ENCODE measurements at regions not wholly inside any gene's neighbourhood (a gene's known extent, or its start where the extent isn't known, plus 50 kb on each side); places are given as distances from the start of the nearest gene placed in this dataset.

- H3K27me3 ChIP-seq (ENCODE audit: insufficient read depth, low read length) = no peaks in the 10 kb centered on the region
- H3K9me3 ChIP-seq (ENCODE audit: insufficient read depth, low read depth, low read length) = no peaks in the 10 kb centered on the region
- no peaks in the 10 kb centered on the region for H3K4me1 ChIP-seq (ENCODE audit: insufficient read depth, low read length)
- H3K4me3 ChIP-seq (ENCODE audit: low read length) = no peak overlapping the region
- H3K36me3 ChIP-seq (ENCODE audit: insufficient read depth, low read depth, low read length) = no peaks in the 10 kb centered on the region
- no peak overlapping the region for H3K27ac ChIP-seq (ENCODE audit: low read length)
- H3K9ac ChIP-seq (ENCODE audit: low read depth, low read length) = no peak overlapping the region
Measured at GRCh38 chr5:8097146-8097545, 228.2 kb downstream of the MTRR start.

GRCh38 chr5:8098081-8098480 is 229.1 kb downstream of the MTRR start:
- H3K27ac ChIP-seq (ENCODE audit: low read length) = no peak overlapping the region
- H3K36me3 ChIP-seq (ENCODE audit: insufficient read depth, low read depth, low read length) = no peaks in the 10 kb centered on the region
- H3K27me3 ChIP-seq (ENCODE audit: insufficient read depth, low read length) = no peaks in the 10 kb centered on the region
- H3K9me3 ChIP-seq (ENCODE audit: insufficient read depth, low read depth, low read length) = no peaks in the 10 kb centered on the region
- H3K9ac ChIP-seq (ENCODE audit: low read depth, low read length) = no peak overlapping the region
- H3K4me3 ChIP-seq (ENCODE audit: low read length) = no peak overlapping the region
- H3K4me1 ChIP-seq (ENCODE audit: insufficient read depth, low read length) = no peaks in the 10 kb centered on the region

GRCh38 chr5:8102714-8103113 is 233.8 kb downstream of the MTRR start:
- H3K36me3 ChIP-seq (ENCODE audit: insufficient read depth, low read depth, low read length) = no peaks in the 10 kb centered on the region
- H3K9ac ChIP-seq (ENCODE audit: low read depth, low read length) = no peak overlapping the region
- no peaks in the 10 kb centered on the region for H3K27me3 ChIP-seq (ENCODE audit: insufficient read depth, low read length)
- no peaks in the 10 kb centered on the region for H3K9me3 ChIP-seq (ENCODE audit: insufficient read depth, low read depth, low read length)
- H3K27ac ChIP-seq (ENCODE audit: low read length) = no peak overlapping the region
- no peak overlapping the region for H3K4me3 ChIP-seq (ENCODE audit: low read length)
- no peaks in the 10 kb centered on the region for H3K4me1 ChIP-seq (ENCODE audit: insufficient read depth, low read length)

GRCh38 chr5:8114597-8115266 is 245.8 kb downstream of the MTRR start:
- H3K4me1 ChIP-seq (ENCODE audit: insufficient read depth, low read length) = no peaks in the 10 kb centered on the region

GRCh38 chr5:8123559-8123958 is 254.6 kb downstream of the MTRR start:
- Histone ChIP-seq H3K27me3 (ENCODE audit: insufficient read depth, low read length) (no peaks in the 10 kb centered on the region), H3K9ac (ENCODE audit: low read depth, low read length) (no peak overlapping the region), H3K4me1 (ENCODE audit: insufficient read depth, low read length) (no peaks in the 10 kb centered on the region), H3K27ac (ENCODE audit: low read length) (no peak overlapping the region), H3K9me3 (ENCODE audit: insufficient read depth, low read depth, low read length) (no peaks in the 10 kb centered on the region), H3K4me3 (ENCODE audit: low read length) (no peak overlapping the region), H3K36me3 (ENCODE audit: insufficient read depth, low read depth, low read length) (no peaks in the 10 kb centered on the region)

More at GRCh38 chr5:8114597-8115266, 245.8 kb downstream of the MTRR start:
- no peaks in the 10 kb centered on the region for H3K9me3 ChIP-seq (ENCODE audit: insufficient read depth, low read depth, low read length)
- H3K27me3 ChIP-seq (ENCODE audit: insufficient read depth, low read length) = no peaks in the 10 kb centered on the region
- no peak overlapping the region for H3K9ac ChIP-seq (ENCODE audit: low read depth, low read length)
- no peak overlapping the region for H3K4me3 ChIP-seq (ENCODE audit: low read length)
- no peak overlapping the region for H3K27ac ChIP-seq (ENCODE audit: low read length)
- no peaks in the 10 kb centered on the region for H3K36me3 ChIP-seq (ENCODE audit: insufficient read depth, low read depth, low read length)

- no peaks in the 10 kb centered on the region for H3K9me3 ChIP-seq (ENCODE audit: insufficient read depth, low read depth, low read length)
- H3K4me1 ChIP-seq (ENCODE audit: insufficient read depth, low read length) = no peaks in the 10 kb centered on the region
- H3K9ac ChIP-seq (ENCODE audit: low read depth, low read length) = no peak overlapping the region
- no peak overlapping the region for H3K4me3 ChIP-seq (ENCODE audit: low read length)
- H3K27ac ChIP-seq (ENCODE audit: low read length) = no peak overlapping the region
- no peaks in the 10 kb centered on the region for H3K36me3 ChIP-seq (ENCODE audit: insufficient read depth, low read depth, low read length)
- no peaks in the 10 kb centered on the region for H3K27me3 ChIP-seq (ENCODE audit: insufficient read depth, low read length)
Measured at GRCh38 chr5:8134609-8135008, 265.7 kb downstream of the MTRR start.

- Histone ChIP-seq H3K27ac (ENCODE audit: low read length) (no peak overlapping the region), H3K4me1 (ENCODE audit: insufficient read depth, low read length) (no peaks in the 10 kb centered on the region), H3K9ac (ENCODE audit: low read depth, low read length) (no peak overlapping the region), H3K9me3 (ENCODE audit: insufficient read depth, low read depth, low read length) (no peaks in the 10 kb centered on the region), H3K4me3 (ENCODE audit: low read length) (no peak overlapping the region), H3K27me3 (ENCODE audit: insufficient read depth, low read length) (no peaks in the 10 kb centered on the region), H3K36me3 (ENCODE audit: insufficient read depth, low read depth, low read length) (no peaks in the 10 kb centered on the region)
Measured at GRCh38 chr5:8135742-8136141, 266.8 kb downstream of the MTRR start.

- Histone ChIP-seq H3K4me3 (ENCODE audit: low read length) (no peak overlapping the region), H3K36me3 (ENCODE audit: insufficient read depth, low read depth, low read length) (no peaks in the 10 kb centered on the region), H3K4me1 (ENCODE audit: insufficient read depth, low read length) (no peaks in the 10 kb centered on the region), H3K27me3 (ENCODE audit: insufficient read depth, low read length) (no peaks in the 10 kb centered on the region), H3K9ac (ENCODE audit: low read depth, low read length) (no peak overlapping the region), H3K27ac (ENCODE audit: low read length) (no peak overlapping the region), H3K9me3 (ENCODE audit: insufficient read depth, low read depth, low read length) (no peaks in the 10 kb centered on the region)
Measured at GRCh38 chr5:8136271-8136670, 267.3 kb downstream of the MTRR start.

GRCh38 chr5:8137941-8138550 is 269.1 kb downstream of the MTRR start:
- Histone ChIP-seq H3K4me1 (ENCODE audit: insufficient read depth, low read length) (no peaks in the 10 kb centered on the region), H3K9ac (ENCODE audit: low read depth, low read length) (no peak overlapping the region), H3K4me3 (ENCODE audit: low read length) (no peak overlapping the region), H3K27me3 (ENCODE audit: insufficient read depth, low read length) (no peaks in the 10 kb centered on the region), H3K27ac (ENCODE audit: low read length) (no peak overlapping the region), H3K36me3 (ENCODE audit: insufficient read depth, low read depth, low read length) (no peaks in the 10 kb centered on the region), H3K9me3 (ENCODE audit: insufficient read depth, low read depth, low read length) (no peaks in the 10 kb centered on the region)

- H3K27ac ChIP-seq (ENCODE audit: low read length) = no peak overlapping the region
- no peaks in the 10 kb centered on the region for H3K27me3 ChIP-seq (ENCODE audit: insufficient read depth, low read length)
- H3K9ac ChIP-seq (ENCODE audit: low read depth, low read length) = no peak overlapping the region
- no peaks in the 10 kb centered on the region for H3K36me3 ChIP-seq (ENCODE audit: insufficient read depth, low read depth, low read length)
- no peak overlapping the region for H3K4me3 ChIP-seq (ENCODE audit: low read length)
- H3K9me3 ChIP-seq (ENCODE audit: insufficient read depth, low read depth, low read length) = no peaks in the 10 kb centered on the region
- H3K4me1 ChIP-seq (ENCODE audit: insufficient read depth, low read length) = no peaks in the 10 kb centered on the region
Measured at GRCh38 chr5:8138884-8139283, 269.9 kb downstream of the MTRR start.

GRCh38 chr5:8150791-8151190 is 281.8 kb downstream of the MTRR start:
- H3K9me3 ChIP-seq (ENCODE audit: insufficient read depth, low read depth, low read length) = no peaks in the 10 kb centered on the region
- H3K36me3 ChIP-seq (ENCODE audit: insufficient read depth, low read depth, low read length) = no peaks in the 10 kb centered on the region
- H3K4me3 ChIP-seq (ENCODE audit: low read length) = no peak overlapping the region
- H3K9ac ChIP-seq (ENCODE audit: low read depth, low read length) = no peak overlapping the region
- no peaks in the 10 kb centered on the region for H3K27me3 ChIP-seq (ENCODE audit: insufficient read depth, low read length)
- H3K4me1 ChIP-seq (ENCODE audit: insufficient read depth, low read length) = no peaks in the 10 kb centered on the region
- H3K27ac ChIP-seq (ENCODE audit: low read length) = no peak overlapping the region

- Histone ChIP-seq H3K9ac (ENCODE audit: low read depth, low read length) (no peak overlapping the region), H3K27me3 (ENCODE audit: insufficient read depth, low read length) (no peaks in the 10 kb centered on the region), H3K9me3 (ENCODE audit: insufficient read depth, low read depth, low read length) (no peaks in the 10 kb centered on the region), H3K4me1 (ENCODE audit: insufficient read depth, low read length) (no peaks in the 10 kb centered on the region), H3K27ac (ENCODE audit: low read length) (no peak overlapping the region), H3K36me3 (ENCODE audit: insufficient read depth, low read depth, low read length) (no peaks in the 10 kb centered on the region), H3K4me3 (ENCODE audit: low read length) (no peak overlapping the region)
Measured at GRCh38 chr5:8156706-8157105, 287.8 kb downstream of the MTRR start.
